ENCODE measurements at regions not wholly inside any gene's neighbourhood (a gene's known extent, or its start where the extent isn't known, plus 50 kb on each side); places are given as distances from the start of the nearest gene placed in this dataset.

DNA sequence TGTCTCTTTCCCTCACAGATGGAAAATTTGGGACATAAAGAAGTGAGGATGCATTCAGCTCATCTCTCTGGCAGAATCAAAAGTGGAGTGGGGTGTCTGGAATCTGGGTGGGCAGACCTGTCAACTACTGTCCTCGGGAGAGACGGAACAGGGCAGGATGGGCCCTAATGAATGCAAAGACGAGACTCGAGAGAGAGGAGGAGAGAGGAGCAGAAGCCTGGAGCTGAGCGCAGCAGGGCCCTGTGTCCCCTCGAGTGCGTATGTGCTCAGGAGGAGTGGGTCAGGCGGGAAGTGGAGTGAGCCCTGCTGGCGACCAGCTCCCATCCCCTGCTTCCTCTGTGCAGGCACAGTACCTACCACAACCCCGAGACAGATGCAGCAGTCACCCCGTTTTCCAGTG, 78.9 kb downstream of the TEX29 start:
- in situ Hi-C loops (cut with MboI; ENCODE audit: low sequenced_read_pairs, unreplicated experiment), result no loop called here
- no peak for DNase-seq (ENCODE audit: low spot score)
- TF ChIP-seq, protein P1, sequence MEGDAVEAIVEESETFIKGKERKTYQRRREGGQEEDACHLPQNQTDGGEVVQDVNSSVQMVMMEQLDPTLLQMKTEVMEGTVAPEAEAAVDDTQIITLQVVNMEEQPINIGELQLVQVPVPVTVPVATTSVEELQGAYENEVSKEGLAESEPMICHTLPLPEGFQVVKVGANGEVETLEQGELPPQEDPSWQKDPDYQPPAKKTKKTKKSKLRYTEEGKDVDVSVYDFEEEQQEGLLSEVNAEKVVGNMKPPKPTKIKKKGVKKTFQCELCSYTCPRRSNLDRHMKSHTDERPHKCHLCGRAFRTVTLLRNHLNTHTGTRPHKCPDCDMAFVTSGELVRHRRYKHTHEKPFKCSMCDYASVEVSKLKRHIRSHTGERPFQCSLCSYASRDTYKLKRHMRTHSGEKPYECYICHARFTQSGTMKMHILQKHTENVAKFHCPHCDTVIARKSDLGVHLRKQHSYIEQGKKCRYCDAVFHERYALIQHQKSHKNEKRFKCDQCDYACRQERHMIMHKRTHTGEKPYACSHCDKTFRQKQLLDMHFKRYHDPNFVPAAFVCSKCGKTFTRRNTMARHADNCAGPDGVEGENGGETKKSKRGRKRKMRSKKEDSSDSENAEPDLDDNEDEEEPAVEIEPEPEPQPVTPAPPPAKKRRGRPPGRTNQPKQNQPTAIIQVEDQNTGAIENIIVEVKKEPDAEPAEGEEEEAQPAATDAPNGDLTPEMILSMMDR (IDR thresholded peaks at IDR 0.05; ENCODE audit: borderline replicate concordance, control extremely low read depth, extremely low read depth, insufficient read depth, missing control alignments), result no peak

GRCh38 chr13:111399776-111400538, 79.5 kb downstream of the TEX29 start:
- TF ChIP-seq, protein P1 (IDR thresholded peaks at IDR 0.05; ENCODE audit: borderline replicate concordance, control extremely low read depth, extremely low read depth, insufficient read depth, missing control alignments), result no peak
- no peak for DNase-seq (ENCODE audit: low spot score)
- in situ Hi-C loops (cut with MboI; ENCODE audit: low sequenced_read_pairs, unreplicated experiment), result no loop called here

- TF ChIP-seq, protein P1 (IDR thresholded peaks at IDR 0.05; ENCODE audit: borderline replicate concordance, control extremely low read depth, extremely low read depth, insufficient read depth, missing control alignments), result no peak
- DNase-seq (ENCODE audit: low spot score), result no peak
- in situ Hi-C loops (cut with MboI; ENCODE audit: low sequenced_read_pairs, unreplicated experiment), result no loop called here
Observed at GRCh38 chr13:111401151-111401550, 80.7 kb downstream of the TEX29 start.

DNA sequence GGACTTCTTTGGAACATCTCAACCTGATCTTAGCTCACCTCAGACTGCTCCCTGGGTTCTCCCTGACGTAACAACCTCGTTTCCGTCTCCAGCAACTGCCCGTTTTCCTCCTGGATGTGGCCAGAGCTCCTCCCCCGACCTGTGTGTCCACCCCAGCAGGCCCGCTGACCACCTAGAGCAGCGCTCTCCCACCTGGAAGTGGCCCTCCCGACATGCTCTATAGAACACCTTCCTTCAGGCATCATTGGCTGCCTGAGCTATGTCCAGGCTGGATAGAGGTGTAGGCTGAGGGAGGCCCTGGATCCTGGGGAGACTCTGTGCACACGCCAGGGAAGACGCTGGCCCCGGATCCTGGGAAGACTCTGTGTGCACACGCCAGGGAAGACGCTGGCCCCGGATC, 81.3 kb downstream of the TEX29 start:
- in situ Hi-C loops (cut with MboI; ENCODE audit: low sequenced_read_pairs, unreplicated experiment), result no loop called here
- TF ChIP-seq, protein P1 (IDR thresholded peaks at IDR 0.05; ENCODE audit: borderline replicate concordance, control extremely low read depth, extremely low read depth, insufficient read depth, missing control alignments), result no peak
- DNase-seq (ENCODE audit: low spot score), result no peak

GRCh38 chr13:111402441-111402840, 82.0 kb downstream of the TEX29 start:
- in situ Hi-C loops (cut with MboI; ENCODE audit: low sequenced_read_pairs, unreplicated experiment), result no loop called here
- TF ChIP-seq, protein P1 (IDR thresholded peaks at IDR 0.05; ENCODE audit: borderline replicate concordance, control extremely low read depth, extremely low read depth, insufficient read depth, missing control alignments), result no peak
- DNase-seq (ENCODE audit: low spot score), result no peak

GRCh38 chr13:111403266-111403665, 82.8 kb downstream of the TEX29 start:
- DNase-seq (ENCODE audit: low spot score), result no peak
- in situ Hi-C loops (cut with MboI; ENCODE audit: low sequenced_read_pairs, unreplicated experiment), result no loop called here
- TF ChIP-seq, protein P1 (IDR thresholded peaks at IDR 0.05; ENCODE audit: borderline replicate concordance, control extremely low read depth, extremely low read depth, insufficient read depth, missing control alignments), result no peak

All from GM13976 (cell line).